HG03139 (cell line): ENCODE measurements at regions not wholly inside any gene's neighbourhood (a gene's known extent, or its start where the extent isn't known, plus 50 kb on each side); places are given as distances from the start of the nearest gene placed in this dataset.

ENCODE experiments used
- ATAC-seq: cut with Tn5 transposase; IDR thresholded peaks from one replicate; pipeline ENCODE4 v1.9.1; 2021; ENCODE audit not compliant: unreplicated experiment

- no peak for ATAC-seq
Measured at GRCh38 chr4:180566492-180566891, 1676.7 kb upstream of the TENM3 start.

- ATAC-seq, result no peak
Measured at GRCh38 chr4:180567080-180567479, 1676.1 kb upstream of the TENM3 start.

- no peak for ATAC-seq
Measured at GRCh38 chr4:180571516-180572055, 1671.6 kb upstream of the TENM3 start.

GRCh38 chr4:180578175-180578574 is 1665.0 kb upstream of the TENM3 start:
- no peak for ATAC-seq

GRCh38 chr4:180581061-180581460 is 1662.1 kb upstream of the TENM3 start:
- no peak for ATAC-seq

- ATAC-seq, result no peak
Measured at GRCh38 chr4:180587379-180587778, 1655.8 kb upstream of the TENM3 start.

GRCh38 chr4:180589575-180589974 is 1653.6 kb upstream of the TENM3 start:
- no peak for ATAC-seq

GRCh38 chr4:180596888-180597483 is 1646.2 kb upstream of the TENM3 start:
- ATAC-seq, result no peak

- ATAC-seq, result no peak
Measured at GRCh38 chr4:180598281-180598680, 1644.9 kb upstream of the TENM3 start.

- no peak for ATAC-seq
Measured at GRCh38 chr4:180603791-180604190, 1639.4 kb upstream of the TENM3 start.

GRCh38 chr4:180610324-180610723 is 1632.9 kb upstream of the TENM3 start:
- ATAC-seq, result no peak

- ATAC-seq, result no peak
Measured at GRCh38 chr4:180615746-180616145, 1627.5 kb upstream of the TENM3 start.

GRCh38 chr4:180617196-180617595 is 1626.0 kb upstream of the TENM3 start:
- no peak for ATAC-seq

GRCh38 chr4:180618396-180618795 is 1624.8 kb upstream of the TENM3 start:
- no peak for ATAC-seq

- no peak for ATAC-seq
Measured at GRCh38 chr4:180619440-180619839, 1623.8 kb upstream of the TENM3 start.

- ATAC-seq, result no peak
Measured at GRCh38 chr4:180622254-180622653, 1620.9 kb upstream of the TENM3 start.

GRCh38 chr4:180625653-180626052 is 1617.5 kb upstream of the TENM3 start:
- ATAC-seq, result no peak

GRCh38 chr4:180630012-180630665 is 1613.1 kb upstream of the TENM3 start:
- ATAC-seq, result no peak

GRCh38 chr4:180634306-180634705 is 1608.9 kb upstream of the TENM3 start:
- no peak for ATAC-seq

GRCh38 chr4:180635281-180635680 is 1607.9 kb upstream of the TENM3 start:
- no peak for ATAC-seq

- no peak for ATAC-seq
Measured at GRCh38 chr4:180636696-180637404, 1606.4 kb upstream of the TENM3 start.

GRCh38 chr4:180637616-180638015 is 1605.6 kb upstream of the TENM3 start:
- no peak for ATAC-seq
